Right forelimb (tissue), 1 donor: ENCODE measurements at regions not wholly inside any gene's neighbourhood (a gene's known extent, or its start where the extent isn't known, plus 50 kb on each side); places are given as distances from the start of the nearest gene placed in this dataset.

ENCODE experiments used
- DNase-seq: peaks from one replicate; pipeline ENCODE4 v3.0.0-alpha.2; 2018

GRCh38 chr2:575030-575726 lies 102.0 kb downstream of the TMEM18 start:
- no peak for DNase-seq

- no peak for DNase-seq
Observed at GRCh38 chr2:573805-574392, 103.3 kb downstream of the TMEM18 start.

- no peak for DNase-seq
Observed at GRCh38 chr2:573025-573424, 104.2 kb downstream of the TMEM18 start.

- DNase-seq, result no peak
Observed at GRCh38 chr2:569681-570080, 107.5 kb downstream of the TMEM18 start.

GRCh38 chr2:568639-569235 lies 108.5 kb downstream of the TMEM18 start:
- DNase-seq, result no peak

- DNase-seq, result peak; percentile 75
Observed at GRCh38 chr2:567865-568638, 109.2 kb downstream of the TMEM18 start.

GRCh38 chr2:567496-567864 lies 109.7 kb downstream of the TMEM18 start:
- no peak for DNase-seq

GRCh38 chr2:566379-567313 lies 110.6 kb downstream of the TMEM18 start:
- no peak for DNase-seq

- DNase-seq, result no peak
Observed at GRCh38 chr2:564471-565181, 112.6 kb downstream of the TMEM18 start.

- no peak for DNase-seq
Observed at GRCh38 chr2:563512-563911, 113.7 kb downstream of the TMEM18 start.

- no peak for DNase-seq
Observed at GRCh38 chr2:562391-563364, 114.5 kb downstream of the TMEM18 start.

- no peak for DNase-seq
Observed at GRCh38 chr2:558879-559278, 118.3 kb downstream of the TMEM18 start.

- DNase-seq, result no peak
Observed at GRCh38 chr2:558302-558642, 118.9 kb downstream of the TMEM18 start.

- no peak for DNase-seq
Observed at GRCh38 chr2:557635-558301, 119.4 kb downstream of the TMEM18 start.

GRCh38 chr2:556485-556884 lies 120.7 kb downstream of the TMEM18 start:
- no peak for DNase-seq

- DNase-seq, result peak; percentile 70
Observed at GRCh38 chr2:555164-555922, 121.9 kb downstream of the TMEM18 start.

- no peak for DNase-seq
Observed at GRCh38 chr2:554444-554843, 122.8 kb downstream of the TMEM18 start.

- no peak for DNase-seq
Observed at GRCh38 chr2:552906-553305, 124.3 kb downstream of the TMEM18 start.

- DNase-seq, result no peak
Observed at GRCh38 chr2:551621-552020, 125.6 kb downstream of the TMEM18 start.
